PC-3 (cell line): ENCODE measurements at regions not wholly inside any gene's neighbourhood (a gene's known extent, or its start where the extent isn't known, plus 50 kb on each side); places are given as distances from the start of the nearest gene placed in this dataset.

ENCODE experiments used
- EZH2phosphoT487 ChIP-seq: fragments of 300-600 bp; sonication (generic); IDR thresholded peaks from 2 replicates; pipeline ENCODE4 v1.6.1; 2018; ENCODE audit warnings: mild to moderate bottlenecking, antibody characterized with exemption, low read length, borderline replicate concordance
- TF ChIP-seq, protein P1 (sequence below): fragments of 300-600 bp; sonication (generic); conservative IDR thresholded peaks from 2 replicates; pipeline ENCODE4 v1.5.1; 2017; ENCODE audit warnings: antibody characterized with exemption, low read depth, mild to moderate bottlenecking, low read length

GRCh38 chr14:56878766-56879165, 68.5 kb upstream of the OTX2 start:
- TF ChIP-seq, protein P1, sequence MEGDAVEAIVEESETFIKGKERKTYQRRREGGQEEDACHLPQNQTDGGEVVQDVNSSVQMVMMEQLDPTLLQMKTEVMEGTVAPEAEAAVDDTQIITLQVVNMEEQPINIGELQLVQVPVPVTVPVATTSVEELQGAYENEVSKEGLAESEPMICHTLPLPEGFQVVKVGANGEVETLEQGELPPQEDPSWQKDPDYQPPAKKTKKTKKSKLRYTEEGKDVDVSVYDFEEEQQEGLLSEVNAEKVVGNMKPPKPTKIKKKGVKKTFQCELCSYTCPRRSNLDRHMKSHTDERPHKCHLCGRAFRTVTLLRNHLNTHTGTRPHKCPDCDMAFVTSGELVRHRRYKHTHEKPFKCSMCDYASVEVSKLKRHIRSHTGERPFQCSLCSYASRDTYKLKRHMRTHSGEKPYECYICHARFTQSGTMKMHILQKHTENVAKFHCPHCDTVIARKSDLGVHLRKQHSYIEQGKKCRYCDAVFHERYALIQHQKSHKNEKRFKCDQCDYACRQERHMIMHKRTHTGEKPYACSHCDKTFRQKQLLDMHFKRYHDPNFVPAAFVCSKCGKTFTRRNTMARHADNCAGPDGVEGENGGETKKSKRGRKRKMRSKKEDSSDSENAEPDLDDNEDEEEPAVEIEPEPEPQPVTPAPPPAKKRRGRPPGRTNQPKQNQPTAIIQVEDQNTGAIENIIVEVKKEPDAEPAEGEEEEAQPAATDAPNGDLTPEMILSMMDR: no peak
- no peak for TF ChIP-seq EZH2phosphoT487
